A673 (cell line): ENCODE measurements at regions not wholly inside any gene's neighbourhood (a gene's known extent, or its start where the extent isn't known, plus 50 kb on each side); places are given as distances from the start of the nearest gene placed in this dataset.

Experiments
- CTCF ChIP-seq: fragments of 300-800, 200-600 bp; sonication (generic); conservative IDR thresholded peaks from 2 replicates; pipeline ENCODE4 v1.5.1; 2017; ENCODE audit warnings: low read depth, mild to moderate bottlenecking, antibody characterized with exemption, low read length, moderate library complexity, mixed read lengths
- EZH2 ChIP-seq: fragments of 200-600 bp; sonication (generic); IDR thresholded peaks from 2 replicates; pipeline ENCODE4 v1.6.1; 2017; ENCODE audit warnings: borderline replicate concordance, low read depth, mild to moderate bottlenecking, mixed read lengths, antibody characterized with exemption, low read length; ENCODE audit not compliant: poor library complexity, severe bottlenecking

- TF ChIP-seq CTCF (no peak), EZH2 (no peak)
Observed at GRCh38 chr7:64407148-64407547, 93.4 kb downstream of the ZNF736 start.
